HepG2 (cell line): ENCODE measurements at regions not wholly inside any gene's neighbourhood (a gene's known extent, or its start where the extent isn't known, plus 50 kb on each side); places are given as distances from the start of the nearest gene placed in this dataset.

ENCODE experiments used
- DMAP1 ChIP-seq: IDR thresholded peaks from 2 replicates; pipeline ENCODE4 v1.6.1; 2016
- HMG20B ChIP-seq: conservative IDR thresholded peaks from 2 replicates; pipeline ENCODE4 v1.6.1; 2016; ENCODE audit warnings: missing genetic modification reagents, missing compliant biosample characterization
- HOXA5 ChIP-seq: sonication (generic); formaldehyde crosslinking; IDR thresholded peaks from 2 replicates; pipeline ENCODE4 v1.4.0; 2020; ENCODE audit warnings: missing genetic modification reagents
- NPAS2 ChIP-seq: sonication (generic); formaldehyde crosslinking; IDR thresholded peaks from 2 replicates; pipeline ENCODE4 v1.8.0; 2022; ENCODE audit warnings: mild to moderate bottlenecking, missing genetic modification reagents, borderline replicate concordance
- RAD21 ChIP-seq: fragments of 450-650 bp; formaldehyde crosslinking; IDR thresholded peaks from 2 replicates; pipeline ENCODE4 v1.5.0; 2020; ENCODE audit warnings: mild to moderate bottlenecking
- SMC3 ChIP-seq: IDR thresholded peaks from 2 replicates; pipeline ENCODE4 v1.6.1; 2011; ENCODE audit warnings: low read length, improper control_type of control experiment
- ZBTB8A ChIP-seq: sonication (generic); formaldehyde crosslinking; IDR thresholded peaks from 2 replicates; pipeline ENCODE4 v1.4.0; 2020; ENCODE audit warnings: mild to moderate bottlenecking, low read depth, missing genetic modification reagents, borderline replicate concordance
- ZC3H4 ChIP-seq: sonication (generic); formaldehyde crosslinking; IDR thresholded peaks from 2 replicates; pipeline ENCODE4 v1.4.0; 2020; ENCODE audit warnings: missing genetic modification reagents, borderline replicate concordance
- ZNF101 ChIP-seq: sonication (generic); formaldehyde crosslinking; IDR thresholded peaks from 2 replicates; pipeline ENCODE4 v1.4.0; 2020; ENCODE audit warnings: mild to moderate bottlenecking, low read depth, missing genetic modification reagents, borderline replicate concordance
- ZNF557 ChIP-seq: sonication (generic); formaldehyde crosslinking; IDR thresholded peaks from 2 replicates; pipeline ENCODE4 v1.4.0; 2020; ENCODE audit warnings: missing genetic modification reagents
- ZNF570 ChIP-seq: sonication (generic); formaldehyde crosslinking; IDR thresholded peaks from 2 replicates; pipeline ENCODE4 v1.4.0; 2020; ENCODE audit warnings: mild to moderate bottlenecking, missing genetic modification reagents, borderline replicate concordance
- TF ChIP-seq, protein P1 (sequence below): sonication (generic); formaldehyde crosslinking; IDR thresholded peaks from 2 replicates; pipeline ENCODE4 v1.5.0; 2020; ENCODE audit warnings: missing genetic modification reagents, mild to moderate bottlenecking, borderline replicate concordance
- TF ChIP-seq, protein P2 (sequence below), 2 experiments: sonication (generic) in 1 of 2; formaldehyde crosslinking in 1 of 2; IDR thresholded peaks; 2 replicates each; pipeline versions ENCODE4 v1.4.0 to v1.6.1; 2016 to 2020; ENCODE audit warnings: borderline replicate concordance in 1 of 2, low read depth in 1 of 2, mild to moderate bottlenecking in 1 of 2, missing genetic modification reagents in 1 of 2

DNA sequence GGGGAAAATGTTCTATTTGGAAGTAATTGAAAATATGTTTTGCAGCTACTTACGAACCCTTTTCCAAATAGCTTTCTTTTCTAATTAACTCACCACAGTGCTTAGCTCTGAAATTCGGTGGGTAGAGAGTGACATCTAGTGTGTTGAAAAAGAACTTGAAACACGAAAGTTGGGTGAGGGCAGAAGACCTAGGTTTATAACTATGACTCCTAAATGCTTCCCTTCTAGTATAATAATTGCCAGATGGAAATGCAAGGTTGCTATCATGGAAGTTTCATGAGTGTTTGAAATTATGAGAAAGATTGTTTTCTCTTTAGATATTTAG is 77.3 kb upstream of the NOCT start (continued):
- TF ChIP-seq RAD21 (CRISPR knock-in tag) (peak; percentile 46; the same call in 1 of the 2 replicates), ZNF570 (CRISPR knock-in tag) (no peak), HMG20B (no peak), DMAP1 (CRISPR knock-in tag) (no peak), ZBTB8A (CRISPR knock-in tag) (no peak), SMC3 (peak; percentile 38; the same call in 1 of the 2 replicates), ZNF557 (CRISPR knock-in tag) (no peak), ZNF101 (CRISPR knock-in tag) (no peak), HOXA5 (CRISPR knock-in tag) (no peak), NPAS2 (no peak), ZC3H4 (CRISPR knock-in tag) (no peak)
- TF ChIP-seq, protein P1, sequence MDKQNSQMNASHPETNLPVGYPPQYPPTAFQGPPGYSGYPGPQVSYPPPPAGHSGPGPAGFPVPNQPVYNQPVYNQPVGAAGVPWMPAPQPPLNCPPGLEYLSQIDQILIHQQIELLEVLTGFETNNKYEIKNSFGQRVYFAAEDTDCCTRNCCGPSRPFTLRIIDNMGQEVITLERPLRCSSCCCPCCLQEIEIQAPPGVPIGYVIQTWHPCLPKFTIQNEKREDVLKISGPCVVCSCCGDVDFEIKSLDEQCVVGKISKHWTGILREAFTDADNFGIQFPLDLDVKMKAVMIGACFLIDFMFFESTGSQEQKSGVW (CRISPR knock-in tag): no peak
- TF ChIP-seq, protein P2, sequence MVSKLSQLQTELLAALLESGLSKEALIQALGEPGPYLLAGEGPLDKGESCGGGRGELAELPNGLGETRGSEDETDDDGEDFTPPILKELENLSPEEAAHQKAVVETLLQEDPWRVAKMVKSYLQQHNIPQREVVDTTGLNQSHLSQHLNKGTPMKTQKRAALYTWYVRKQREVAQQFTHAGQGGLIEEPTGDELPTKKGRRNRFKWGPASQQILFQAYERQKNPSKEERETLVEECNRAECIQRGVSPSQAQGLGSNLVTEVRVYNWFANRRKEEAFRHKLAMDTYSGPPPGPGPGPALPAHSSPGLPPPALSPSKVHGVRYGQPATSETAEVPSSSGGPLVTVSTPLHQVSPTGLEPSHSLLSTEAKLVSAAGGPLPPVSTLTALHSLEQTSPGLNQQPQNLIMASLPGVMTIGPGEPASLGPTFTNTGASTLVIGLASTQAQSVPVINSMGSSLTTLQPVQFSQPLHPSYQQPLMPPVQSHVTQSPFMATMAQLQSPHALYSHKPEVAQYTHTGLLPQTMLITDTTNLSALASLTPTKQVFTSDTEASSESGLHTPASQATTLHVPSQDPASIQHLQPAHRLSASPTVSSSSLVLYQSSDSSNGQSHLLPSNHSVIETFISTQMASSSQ (IDR thresholded peaks at IDR 0.05; ENCODE audit: low read depth): no peak
- TF ChIP-seq, protein P2 (CRISPR knock-in tag; IDR thresholded peaks at IDR 0.05; ENCODE audit: borderline replicate concordance): no peak
